ENCODE measurements at regions not wholly inside any gene's neighbourhood (a gene's known extent, or its start where the extent isn't known, plus 50 kb on each side); places are given as distances from the start of the nearest gene placed in this dataset.

GRCh38 chr1:37325010-37325409 lies 149.4 kb upstream of the ZC3H12A start:
- DNase-seq (ENCODE audit: low spot score) = no peak
- TF ChIP-seq CTCF (IDR thresholded peaks at IDR 0.05; ENCODE audit: extremely low read depth, missing control alignments) = no peak

- TF ChIP-seq CTCF (IDR thresholded peaks at IDR 0.05; ENCODE audit: extremely low read depth, missing control alignments) = no peak
- DNase-seq (ENCODE audit: low spot score) = no peak
These were observed 148.6 kb upstream of the ZC3H12A start for GRCh38 chr1:37325509-37326437.

- TF ChIP-seq CTCF (IDR thresholded peaks at IDR 0.05; ENCODE audit: extremely low read depth, missing control alignments) = no peak
- no peak for DNase-seq (ENCODE audit: low spot score)
These were observed 142.3 kb upstream of the ZC3H12A start for GRCh38 chr1:37332126-37332525.

GRCh38 chr1:37338658-37339057 lies 135.7 kb upstream of the ZC3H12A start:
- no peak for TF ChIP-seq CTCF (IDR thresholded peaks at IDR 0.05; ENCODE audit: extremely low read depth, missing control alignments)
- DNase-seq (ENCODE audit: low spot score) = no peak

- no peak for DNase-seq (ENCODE audit: low spot score)
These were observed 131.6 kb upstream of the ZC3H12A start for GRCh38 chr1:37342736-37343135.

GRCh38 chr1:37347104-37347649 lies 127.2 kb upstream of the ZC3H12A start:
- no peak for TF ChIP-seq CTCF (IDR thresholded peaks at IDR 0.05; ENCODE audit: extremely low read depth, missing control alignments)
- DNase-seq (ENCODE audit: low spot score) = no peak

More at GRCh38 chr1:37342736-37343135, 131.6 kb upstream of the ZC3H12A start:
- TF ChIP-seq CTCF (IDR thresholded peaks at IDR 0.05; ENCODE audit: extremely low read depth, missing control alignments) = no peak

GRCh38 chr1:37353871-37354270 lies 120.5 kb upstream of the ZC3H12A start:
- DNase-seq (ENCODE audit: low spot score) = no peak
- TF ChIP-seq CTCF (IDR thresholded peaks at IDR 0.05; ENCODE audit: extremely low read depth, missing control alignments) = no peak
